DOHH2 (cell line): ENCODE measurements at regions not wholly inside any gene's neighbourhood (a gene's known extent, or its start where the extent isn't known, plus 50 kb on each side); places are given as distances from the start of the nearest gene placed in this dataset.
A peak's percentile ranks its signal among the peaks of the same experiment; 100 is the strongest.

Experiments used
- EZH2phosphoT487 ChIP-seq: fragments of 200-600 bp; sonication (generic); IDR thresholded peaks from 2 replicates; pipeline ENCODE4 v1.6.1; 2017; ENCODE audit warnings: borderline replicate concordance, mild to moderate bottlenecking, antibody characterized with exemption, low read length, moderate library complexity, mixed read lengths
- TF ChIP-seq, protein P1 (sequence below): fragments of 200-600 bp; sonication (generic); IDR thresholded peaks from one replicate; pipeline ENCODE4 v1.5.1; 2014; ENCODE audit warnings: antibody characterized with exemption, mild to moderate bottlenecking, low read depth, low read length; ENCODE audit not compliant: poor library complexity, severe bottlenecking

GRCh38 chr4:77465271-77465670 lies 140.3 kb upstream of the CXCL13 start:
- TF ChIP-seq, protein P1, sequence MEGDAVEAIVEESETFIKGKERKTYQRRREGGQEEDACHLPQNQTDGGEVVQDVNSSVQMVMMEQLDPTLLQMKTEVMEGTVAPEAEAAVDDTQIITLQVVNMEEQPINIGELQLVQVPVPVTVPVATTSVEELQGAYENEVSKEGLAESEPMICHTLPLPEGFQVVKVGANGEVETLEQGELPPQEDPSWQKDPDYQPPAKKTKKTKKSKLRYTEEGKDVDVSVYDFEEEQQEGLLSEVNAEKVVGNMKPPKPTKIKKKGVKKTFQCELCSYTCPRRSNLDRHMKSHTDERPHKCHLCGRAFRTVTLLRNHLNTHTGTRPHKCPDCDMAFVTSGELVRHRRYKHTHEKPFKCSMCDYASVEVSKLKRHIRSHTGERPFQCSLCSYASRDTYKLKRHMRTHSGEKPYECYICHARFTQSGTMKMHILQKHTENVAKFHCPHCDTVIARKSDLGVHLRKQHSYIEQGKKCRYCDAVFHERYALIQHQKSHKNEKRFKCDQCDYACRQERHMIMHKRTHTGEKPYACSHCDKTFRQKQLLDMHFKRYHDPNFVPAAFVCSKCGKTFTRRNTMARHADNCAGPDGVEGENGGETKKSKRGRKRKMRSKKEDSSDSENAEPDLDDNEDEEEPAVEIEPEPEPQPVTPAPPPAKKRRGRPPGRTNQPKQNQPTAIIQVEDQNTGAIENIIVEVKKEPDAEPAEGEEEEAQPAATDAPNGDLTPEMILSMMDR, result peak; percentile 26
- no peak for TF ChIP-seq EZH2phosphoT487
